Small intestine (tissue), 7 donors: ENCODE measurements at regions not wholly inside any gene's neighbourhood (a gene's known extent, or its start where the extent isn't known, plus 50 kb on each side); places are given as distances from the start of the nearest gene placed in this dataset.
A peak's percentile ranks its signal among the peaks of the same experiment; 100 is the strongest.

ENCODE experiments used
- DNase-seq, 2 donors: peaks; one replicate each; pipeline versions ENCODE4 v3.0.0 to v3.0.0-alpha.2; 2013
- FAIRE-seq: peaks from 2 replicates; lab custom pipeline; 2012; peaks lifted over from hg19 to GRCh38; lab: Jason Lieb, UNC
- H3K27ac ChIP-seq, 3 donors: one replicate each; pipeline ENCODE4 v1.5.1; 2013; ENCODE audit warnings: low read length in 2 of 3, mild to moderate bottlenecking in 2 of 3, control low read depth in 1 of 3, inconsistent platforms in 1 of 3, low read depth in 1 of 3, moderate library complexity in 1 of 3
- H3K27me3 ChIP-seq, 3 donors: one replicate each; pipeline ENCODE4 v1.6.1; 2013; ENCODE audit warnings: low read length in 3 of 3, inconsistent platforms in 1 of 3; ENCODE audit not compliant: control insufficient read depth in 3 of 3, insufficient read depth in 3 of 3
- H3K36me3 ChIP-seq, 3 donors: one replicate each; pipeline ENCODE4 v1.6.1; 2013; ENCODE audit warnings: low read length in 3 of 3, inconsistent platforms in 1 of 3, low read depth in 1 of 3, mild to moderate bottlenecking in 1 of 3, moderate library complexity in 1 of 3; ENCODE audit not compliant: control insufficient read depth in 3 of 3, insufficient read depth in 2 of 3
- H3K4me1 ChIP-seq, 3 donors: one replicate each; pipeline ENCODE4 v1.6.1; 2013; ENCODE audit warnings: low read length in 2 of 3, inconsistent platforms in 1 of 3, low read depth in 1 of 3, mild to moderate bottlenecking in 1 of 3, moderate library complexity in 1 of 3; ENCODE audit not compliant: control insufficient read depth in 3 of 3, insufficient read depth in 2 of 3
- H3K4me3 ChIP-seq, 3 donors: one replicate each; pipeline ENCODE4 v1.5.1; 2013; ENCODE audit warnings: low read length in 3 of 3, control low read depth in 1 of 3, inconsistent platforms in 1 of 3, low read depth in 1 of 3, mild to moderate bottlenecking in 1 of 3, moderate library complexity in 1 of 3
- H3K9me3 ChIP-seq, 2 donors: one replicate each; pipeline ENCODE4 v1.6.1; 2013; ENCODE audit warnings: low read depth in 1 of 2, low read length in 1 of 2; ENCODE audit not compliant: control insufficient read depth in 2 of 2, insufficient read depth in 1 of 2
- WGBS, 3 donors: extraction: QIAGEN DNeasy Blood & Tissue Kit; methylation state at CpG; one replicate each; pipeline ENCODE4 v1.1.7; 2013; 5-methylcytosine and 5-hydroxymethylcytosine counted together
- donor health status: healthy with polysubstance abuse.
- donor health status: control.
- donor health status: control.
- donor health status: Bipolar disorder and iron deficiency.
- donor health status: healthy.

DNA sequence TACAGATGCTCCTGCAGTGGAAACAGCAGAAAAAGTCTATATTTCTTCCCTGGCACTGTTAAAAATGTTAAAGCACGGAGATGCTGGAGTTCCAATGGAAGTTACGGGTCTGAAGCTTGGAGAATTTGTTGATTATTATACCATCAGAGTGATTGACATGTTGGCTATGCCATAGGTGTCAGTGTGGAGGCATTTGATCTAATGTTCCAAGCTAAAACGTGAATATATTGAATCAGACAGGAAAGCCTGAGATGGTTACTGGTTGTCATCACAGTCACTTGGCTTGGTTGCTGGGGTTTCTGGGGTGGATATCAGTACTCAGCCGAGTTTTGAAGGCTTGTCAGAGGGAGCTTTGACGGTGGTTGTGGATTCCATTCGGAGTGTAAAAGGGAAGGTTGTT lies 262.9 kb upstream of the CNTNAP5 start:
- H3K9me3 ChIP-seq = peaks cover 0 to 16% of the 10 kb centered on the region in 2 donors
- no peaks in the 10 kb centered on the region for H3K4me1 ChIP-seq
- FAIRE-seq (no peak), DNase-seq (no peak)
- no peak overlapping the region for H3K4me3 ChIP-seq
- no peak overlapping the region for H3K27ac ChIP-seq
- H3K27me3 ChIP-seq = no peaks in the 10 kb centered on the region
- 79 to 87% (median 80%) methylated on average over 6 of the region's 6 CpGs for WGBS, 3 donors
- no peaks in the 10 kb centered on the region for H3K36me3 ChIP-seq

DNA sequence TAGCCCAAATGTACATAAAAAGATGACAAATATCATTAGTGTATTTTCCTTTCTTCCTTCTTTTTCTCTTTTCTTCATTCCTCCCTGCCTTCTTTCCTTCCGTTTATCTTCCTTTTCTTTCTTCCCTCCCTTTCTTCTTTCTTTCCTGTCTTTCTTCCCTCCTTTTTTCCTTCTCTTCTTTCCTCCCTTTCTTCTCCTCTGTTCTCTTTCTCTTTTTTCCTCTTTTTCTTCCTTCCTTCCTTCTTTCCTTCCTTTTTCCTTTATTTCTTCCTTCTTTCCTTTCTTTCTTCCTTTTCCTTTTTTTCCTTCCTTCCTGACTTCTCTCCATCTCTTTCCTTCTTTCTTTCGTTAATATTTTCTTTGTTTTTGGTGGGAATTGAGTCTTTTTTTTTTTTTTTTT lies 256.9 kb upstream of the CNTNAP5 start:
- H3K27me3 ChIP-seq = no peaks in the 10 kb centered on the region
- FAIRE-seq (no peak), DNase-seq (no peak)
- 45 to 77% (median 51%) methylated on average over 2 of the region's 2 CpGs for WGBS, 3 donors
- no peak overlapping the region for H3K27ac ChIP-seq
- H3K9me3 ChIP-seq = peaks cover 0 to 4% of the 10 kb centered on the region in 2 donors
- H3K36me3 ChIP-seq = no peaks in the 10 kb centered on the region
- H3K4me1 ChIP-seq = no peaks in the 10 kb centered on the region
- H3K4me3 ChIP-seq = no peak overlapping the region

DNA sequence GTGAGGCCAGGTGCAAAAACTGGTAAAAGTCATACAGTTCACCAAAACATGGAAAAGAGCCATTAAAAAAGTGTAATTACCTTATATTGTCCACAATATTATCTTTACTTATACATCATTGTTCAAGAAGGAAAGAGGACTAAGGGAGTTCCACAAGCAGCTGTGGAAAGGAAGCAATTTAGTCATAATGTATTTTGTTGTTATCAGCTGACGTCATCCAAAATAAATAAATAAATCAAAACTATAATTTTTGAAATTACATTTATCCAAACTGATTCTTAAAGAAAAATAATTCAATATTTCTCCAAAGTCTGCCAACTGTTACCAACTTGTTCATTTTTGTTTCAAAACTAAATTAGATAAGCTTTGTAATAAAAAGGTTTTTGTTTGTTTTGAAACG lies 256.1 kb upstream of the CNTNAP5 start:
- H3K9me3 ChIP-seq = peaks cover 0 to 4% of the 10 kb centered on the region in 2 donors
- H3K36me3 ChIP-seq = no peaks in the 10 kb centered on the region
- no peaks in the 10 kb centered on the region for H3K27me3 ChIP-seq
- 59 to 73% (median 66%) methylated on average over 2 of the region's 2 CpGs for WGBS, 3 donors
- H3K4me1 ChIP-seq = no peaks in the 10 kb centered on the region
- DNase-seq (no peak), FAIRE-seq (no peak)
- H3K4me3 ChIP-seq = no peak overlapping the region
- no peak overlapping the region for H3K27ac ChIP-seq

DNA sequence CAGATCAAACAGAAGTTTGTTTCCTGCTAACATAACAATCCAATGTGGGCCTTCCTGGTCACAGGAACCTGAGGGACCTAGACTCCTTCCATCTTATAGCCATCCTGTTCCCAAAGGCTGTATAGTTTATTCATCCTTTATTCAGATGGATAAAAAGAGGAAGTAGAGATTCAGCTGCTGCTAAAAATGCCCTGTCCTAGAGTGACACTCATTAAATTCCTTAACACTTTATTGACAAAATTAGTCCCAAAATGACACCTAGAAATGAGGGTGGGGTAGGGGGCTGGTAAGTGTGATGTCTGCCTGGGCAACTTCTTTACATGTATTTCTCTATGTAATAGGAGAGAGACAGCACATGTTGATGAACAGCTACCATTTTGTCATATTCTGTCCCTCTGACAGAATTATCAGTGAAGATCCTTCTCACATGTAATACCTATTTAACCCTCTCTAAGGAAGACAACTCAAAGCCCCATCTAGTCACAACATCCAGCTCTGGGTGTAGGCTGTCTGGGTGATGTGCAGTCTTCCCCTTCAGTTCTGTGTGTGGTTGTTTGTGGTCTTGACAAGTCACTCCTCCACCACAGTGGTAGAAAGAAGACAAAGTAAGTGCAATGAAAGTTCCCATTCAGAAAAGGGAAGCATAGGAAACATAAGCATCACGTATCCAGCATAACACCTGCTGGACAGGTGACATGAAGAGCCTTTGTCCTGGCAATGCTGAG lies 253.9 kb upstream of the CNTNAP5 start:
- Histone ChIP-seq H3K27ac (no peak overlapping the region), H3K27me3 (no peaks in the 10 kb centered on the region), H3K4me3 (no peak overlapping the region), H3K4me1 (no peaks in the 10 kb centered on the region), H3K9me3 (peaks cover 0 to 4% of the 10 kb centered on the region in 2 donors), H3K36me3 (no peaks in the 10 kb centered on the region)
- WGBS, 3 donors = 67 to 91% (median 69%) methylated on average over 1 of the region's 1 CpG
- no peak for DNase-seq
- no peak for FAIRE-seq

DNA sequence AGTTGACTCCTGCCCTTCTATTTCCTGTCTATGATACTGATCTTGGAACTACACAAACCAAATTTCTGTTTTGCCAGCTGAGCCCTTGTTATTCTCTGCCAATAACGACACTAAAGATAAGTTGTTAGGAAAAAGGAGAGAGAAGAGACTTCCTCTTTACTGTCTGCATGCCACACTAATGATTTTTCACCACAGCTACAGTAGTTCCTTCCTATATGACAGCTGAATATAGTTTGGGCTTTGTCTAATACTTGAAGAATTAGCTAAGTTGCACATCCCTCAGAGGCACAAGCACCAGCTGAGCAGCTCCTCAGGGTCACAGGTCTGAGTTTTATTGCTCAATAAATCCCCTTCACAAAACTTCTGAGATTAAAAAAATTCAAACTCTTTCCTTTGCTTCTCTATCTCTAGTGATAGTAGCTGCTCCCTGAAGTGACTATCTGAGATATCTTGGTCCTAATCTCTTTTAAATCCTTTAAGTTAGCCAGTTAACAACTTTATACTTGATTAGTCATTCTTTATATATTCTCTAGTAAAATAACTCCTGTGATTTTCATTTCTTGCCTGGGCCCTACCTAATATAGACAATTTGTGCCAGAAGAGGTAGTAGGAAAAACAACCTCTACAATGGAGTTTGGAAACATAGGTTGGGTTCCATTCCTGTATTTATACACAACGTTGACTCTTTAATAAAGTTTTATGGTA lies 253.0 kb upstream of the CNTNAP5 start:
- peaks cover 0 to 1% of the 10 kb centered on the region in 2 donors for H3K9me3 ChIP-seq
- WGBS, 3 donors = 11 to 37% (median 22%) methylated on average over 2 of the region's 2 CpGs
- no peaks in the 10 kb centered on the region for H3K36me3 ChIP-seq
- no peak for DNase-seq
- H3K4me1 ChIP-seq = no peaks in the 10 kb centered on the region
- H3K27ac ChIP-seq = no peak overlapping the region
- no peak for FAIRE-seq
- no peaks in the 10 kb centered on the region for H3K27me3 ChIP-seq
- H3K4me3 ChIP-seq = no peak overlapping the region

DNA sequence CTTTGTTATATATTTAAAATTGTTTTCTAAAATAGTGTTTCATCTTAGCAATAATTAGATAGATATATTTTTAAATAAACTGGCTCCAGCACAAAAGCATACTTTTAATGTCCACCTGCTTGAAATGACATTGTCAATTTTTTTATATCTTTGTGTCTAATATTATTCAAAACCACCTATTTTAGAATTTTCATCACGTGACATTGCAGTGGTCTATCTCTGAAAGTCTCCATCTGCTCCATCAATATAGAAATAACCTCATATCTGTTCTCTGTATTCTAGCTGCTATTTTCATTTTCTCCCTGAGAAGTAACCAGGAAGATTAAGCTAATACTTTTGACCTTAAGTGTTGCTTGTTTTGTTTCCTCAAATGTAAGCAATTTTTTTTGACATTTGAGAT lies 248.0 kb upstream of the CNTNAP5 start:
- H3K27me3 ChIP-seq = no peaks in the 10 kb centered on the region
- 58 to 75% (median 66%) methylated on average over 1 of the region's 1 CpG for WGBS, 3 donors
- H3K4me1 ChIP-seq = no peaks in the 10 kb centered on the region
- H3K9me3 ChIP-seq = peaks cover 0 to 4% of the 10 kb centered on the region in 2 donors
- H3K36me3 ChIP-seq = no peaks in the 10 kb centered on the region
- no peak overlapping the region for H3K4me3 ChIP-seq
- FAIRE-seq = peak; percentile 10
- no peak for DNase-seq
- H3K27ac ChIP-seq = no peak overlapping the region

DNA sequence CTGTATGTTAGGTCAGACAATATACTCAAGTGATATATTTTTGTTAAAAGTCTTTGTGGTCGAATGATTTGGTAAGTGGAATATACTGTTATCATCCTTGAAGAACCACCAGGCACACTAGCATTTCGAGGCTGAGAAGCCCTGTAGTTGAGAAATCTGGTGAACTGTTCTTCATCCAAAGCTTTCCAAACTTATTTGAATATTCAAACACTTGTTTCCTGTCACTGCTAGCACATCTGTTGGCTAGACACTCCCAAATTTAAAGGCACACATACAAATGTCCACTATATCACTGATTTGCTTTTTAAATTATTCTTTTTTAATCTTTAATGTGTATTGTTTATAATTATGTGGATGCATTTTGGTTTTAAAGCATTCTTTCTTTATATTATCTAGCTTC lies 241.9 kb upstream of the CNTNAP5 start:
- H3K27ac ChIP-seq = no peak overlapping the region
- peaks cover 0 to 4% of the 10 kb centered on the region in 2 donors for H3K9me3 ChIP-seq
- no peaks in the 10 kb centered on the region for H3K36me3 ChIP-seq
- H3K4me3 ChIP-seq = no peak overlapping the region
- no peaks in the 10 kb centered on the region for H3K4me1 ChIP-seq
- no peaks in the 10 kb centered on the region for H3K27me3 ChIP-seq
- DNase-seq = no peak
- FAIRE-seq = no peak
- WGBS, 3 donors = 43 to 48% (median 44%) methylated on average over 2 of the region's 2 CpGs

DNA sequence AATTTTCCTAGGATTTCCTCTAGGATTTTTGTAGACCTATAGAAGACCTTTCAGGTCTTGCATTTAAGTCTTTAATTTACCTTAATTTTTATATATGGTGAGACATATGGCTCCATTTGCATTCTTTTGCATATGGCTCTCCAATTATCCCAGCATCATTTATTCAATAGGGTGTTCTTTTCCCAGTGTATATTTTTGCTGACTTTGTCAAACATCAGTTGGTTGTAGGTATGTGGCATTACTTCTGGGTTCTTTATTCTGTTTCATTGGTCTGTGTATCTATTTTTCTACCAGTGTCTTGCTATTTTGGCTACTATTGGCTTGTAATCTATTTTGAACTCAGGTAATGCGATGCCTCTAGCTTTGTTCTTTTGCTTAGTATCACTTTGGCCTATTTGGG lies 239.8 kb upstream of the CNTNAP5 start:
- 66 to 95% (median 79%) methylated on average over 1 of the region's 1 CpG for WGBS, 3 donors
- Histone ChIP-seq H3K27ac (no peak overlapping the region), H3K4me3 (no peak overlapping the region), H3K4me1 (no peaks in the 10 kb centered on the region), H3K9me3 (no peaks in the 10 kb centered on the region), H3K27me3 (no peaks in the 10 kb centered on the region), H3K36me3 (no peaks in the 10 kb centered on the region)
- FAIRE-seq (no peak), DNase-seq (no peak)
